ENCODE measurements at regions not wholly inside any gene's neighbourhood (a gene's known extent, or its start where the extent isn't known, plus 50 kb on each side); places are given as distances from the start of the nearest gene placed in this dataset.
A peak's percentile ranks its signal among the peaks of the same experiment; 100 is the strongest.

DNA sequence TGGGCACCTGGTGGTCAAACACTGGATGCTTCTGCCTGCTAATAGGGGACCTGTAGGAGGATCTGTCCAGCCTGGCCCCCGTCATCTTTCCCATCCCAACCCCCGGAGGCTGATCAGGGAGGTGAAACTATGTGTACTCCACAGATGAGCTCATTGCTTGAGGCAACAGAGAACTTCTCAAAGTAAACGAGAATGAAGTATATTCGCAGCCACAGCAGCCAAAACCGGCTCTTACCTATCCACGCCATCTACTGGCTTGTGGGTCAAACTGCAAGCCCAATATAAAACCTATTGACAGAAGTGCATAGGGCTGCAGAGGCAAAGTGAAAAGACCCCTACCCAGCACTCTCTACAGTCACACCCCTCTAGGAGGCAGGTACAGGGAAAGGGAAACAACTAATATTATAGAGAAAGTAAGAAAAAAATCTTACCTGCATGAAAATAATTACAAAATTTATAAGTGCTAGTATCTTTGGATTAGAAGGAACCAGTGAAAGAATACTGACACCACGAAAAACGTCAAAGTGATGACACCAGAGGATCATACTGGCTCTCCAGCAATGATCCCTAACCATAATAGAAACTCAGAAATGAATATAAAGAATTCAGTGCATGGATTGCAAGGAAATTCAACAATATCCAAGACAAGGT, 973.5 kb downstream of the ANKRD7 start:
- Histone ChIP-seq H2AFZ (ENCODE audit: low read depth, low read length) (no peak overlapping the region), H3K9me3 (ENCODE audit: insufficient read depth, low read depth, low read length) (no peaks in the 10 kb centered on the region), H3K79me2 (ENCODE audit: insufficient read depth, low read length) (no peaks in the 10 kb centered on the region), H3K36me3 (ENCODE audit: insufficient read depth, low read length) (no peaks in the 10 kb centered on the region), H3K4me2 (ENCODE audit: low read length) (no peak overlapping the region), H3K27ac (ENCODE audit: low read depth, low read length) (no peak overlapping the region), H3K4me3 (ENCODE audit: insufficient read depth, low read depth, low read length) (no peak overlapping the region), H4K20me1 (ENCODE audit: insufficient read depth, low read length) (no peaks in the 10 kb centered on the region), H3K9ac (ENCODE audit: low read length) (no peak overlapping the region), H3K27me3 (ENCODE audit: insufficient read depth, low read length) (no peaks in the 10 kb centered on the region), H3K4me1 (ENCODE audit: insufficient read depth, low read length) (no peaks in the 10 kb centered on the region)
- Mint-ChIP-seq H3K9me3 (ENCODE audit: unreplicated experiment) (no peaks in the 10 kb centered on the region), H3K27me3 (ENCODE audit: low read depth, unreplicated experiment) (no peaks in the 10 kb centered on the region), H3K36me3 (ENCODE audit: low read depth, unreplicated experiment) (no peaks in the 10 kb centered on the region), H3K27ac (ENCODE audit: unreplicated experiment) (no peak overlapping the region), H3K4me3 (ENCODE audit: unreplicated experiment) (no peak overlapping the region), H3K4me1 (ENCODE audit: low read depth, unreplicated experiment) (peaks cover 5% of the 10 kb centered on the region)
- TF ChIP-seq, protein P1, sequence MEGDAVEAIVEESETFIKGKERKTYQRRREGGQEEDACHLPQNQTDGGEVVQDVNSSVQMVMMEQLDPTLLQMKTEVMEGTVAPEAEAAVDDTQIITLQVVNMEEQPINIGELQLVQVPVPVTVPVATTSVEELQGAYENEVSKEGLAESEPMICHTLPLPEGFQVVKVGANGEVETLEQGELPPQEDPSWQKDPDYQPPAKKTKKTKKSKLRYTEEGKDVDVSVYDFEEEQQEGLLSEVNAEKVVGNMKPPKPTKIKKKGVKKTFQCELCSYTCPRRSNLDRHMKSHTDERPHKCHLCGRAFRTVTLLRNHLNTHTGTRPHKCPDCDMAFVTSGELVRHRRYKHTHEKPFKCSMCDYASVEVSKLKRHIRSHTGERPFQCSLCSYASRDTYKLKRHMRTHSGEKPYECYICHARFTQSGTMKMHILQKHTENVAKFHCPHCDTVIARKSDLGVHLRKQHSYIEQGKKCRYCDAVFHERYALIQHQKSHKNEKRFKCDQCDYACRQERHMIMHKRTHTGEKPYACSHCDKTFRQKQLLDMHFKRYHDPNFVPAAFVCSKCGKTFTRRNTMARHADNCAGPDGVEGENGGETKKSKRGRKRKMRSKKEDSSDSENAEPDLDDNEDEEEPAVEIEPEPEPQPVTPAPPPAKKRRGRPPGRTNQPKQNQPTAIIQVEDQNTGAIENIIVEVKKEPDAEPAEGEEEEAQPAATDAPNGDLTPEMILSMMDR (IDR thresholded peaks at IDR 0.05; ENCODE audit: insufficient read depth, low read depth, low read length), result peak; percentile 80
- no peak for TF ChIP-seq EZH2 (IDR thresholded peaks at IDR 0.05; ENCODE audit: insufficient read depth, low read length)
- FAIRE-seq (no peak), DNase-seq (ENCODE audit: low read depth) (peak; percentile 25)

DNA sequence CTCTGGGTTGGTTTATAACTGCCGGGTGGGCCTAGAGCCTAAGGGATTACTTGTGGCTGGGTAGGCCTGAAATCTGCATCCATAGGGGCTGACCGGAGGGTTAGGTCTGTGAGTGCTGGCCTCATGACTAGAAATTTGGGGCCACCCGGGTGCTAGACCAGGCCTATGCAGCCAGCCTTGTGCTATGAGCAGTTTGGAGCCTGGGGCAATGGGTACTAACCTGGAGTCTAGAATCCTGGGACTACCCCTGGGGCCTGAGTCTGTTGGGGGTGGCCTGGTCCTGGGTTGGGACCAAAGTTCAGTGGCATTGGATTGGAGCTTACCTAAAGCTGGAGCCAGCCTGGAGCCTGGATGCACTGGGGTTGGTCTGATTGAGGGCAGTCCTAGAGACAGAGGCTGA, 995.2 kb downstream of the ANKRD7 start:
- FAIRE-seq, result no peak
- Mint-ChIP-seq H3K27ac (ENCODE audit: unreplicated experiment) (no peak overlapping the region), H3K36me3 (ENCODE audit: low read depth, unreplicated experiment) (no peaks in the 10 kb centered on the region), H3K27me3 (ENCODE audit: low read depth, unreplicated experiment) (no peaks in the 10 kb centered on the region), H3K4me3 (ENCODE audit: unreplicated experiment) (no peak overlapping the region), H3K9me3 (ENCODE audit: unreplicated experiment) (no peaks in the 10 kb centered on the region), H3K4me1 (ENCODE audit: low read depth, unreplicated experiment) (no peaks in the 10 kb centered on the region)
- Histone ChIP-seq H2AFZ (ENCODE audit: low read depth, low read length) (no peak overlapping the region), H4K20me1 (ENCODE audit: insufficient read depth, low read length) (no peaks in the 10 kb centered on the region), H3K9me3 (ENCODE audit: insufficient read depth, low read depth, low read length) (peaks cover 5% of the 10 kb centered on the region), H3K9ac (ENCODE audit: low read length) (no peak overlapping the region), H3K36me3 (ENCODE audit: insufficient read depth, low read length) (no peaks in the 10 kb centered on the region), H3K4me1 (ENCODE audit: insufficient read depth, low read length) (no peaks in the 10 kb centered on the region), H3K79me2 (ENCODE audit: insufficient read depth, low read length) (no peaks in the 10 kb centered on the region), H3K4me2 (ENCODE audit: low read length) (no peak overlapping the region), H3K27ac (ENCODE audit: low read depth, low read length) (no peak overlapping the region), H3K27me3 (ENCODE audit: insufficient read depth, low read length) (no peaks in the 10 kb centered on the region), H3K4me3 (ENCODE audit: insufficient read depth, low read depth, low read length) (no peak overlapping the region)
- TF ChIP-seq EZH2 (IDR thresholded peaks at IDR 0.05; ENCODE audit: insufficient read depth, low read length), result no peak
- TF ChIP-seq, protein P1 (IDR thresholded peaks at IDR 0.05; ENCODE audit: insufficient read depth, low read depth, low read length), result no peak
- no peak for DNase-seq (ENCODE audit: low read depth)

DNA sequence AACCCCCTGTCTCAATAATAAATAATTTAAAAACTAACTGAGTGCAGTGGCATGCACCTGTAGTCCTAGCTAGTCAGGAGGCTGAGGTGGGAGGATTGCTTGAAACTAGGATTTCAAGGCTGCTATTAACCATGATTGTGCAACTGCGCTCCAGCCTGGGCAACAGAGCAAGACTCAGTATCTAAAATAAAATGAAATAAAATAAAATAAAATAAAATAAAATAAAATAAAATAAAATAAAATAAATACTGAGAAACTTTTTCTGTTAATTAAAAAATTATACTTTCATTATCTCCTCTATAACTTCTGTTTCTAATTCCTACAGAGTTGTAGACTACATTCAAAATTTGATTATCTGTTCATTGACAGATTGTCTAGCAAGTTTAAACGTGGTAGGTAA, 999.4 kb downstream of the ANKRD7 start:
- no peak for FAIRE-seq
- TF ChIP-seq, protein P1 (IDR thresholded peaks at IDR 0.05; ENCODE audit: insufficient read depth, low read depth, low read length), result no peak
- no peak for TF ChIP-seq EZH2 (IDR thresholded peaks at IDR 0.05; ENCODE audit: insufficient read depth, low read length)

More for the DNA sequence above, 999.4 kb downstream of the ANKRD7 start:
- H3K4me3 ChIP-seq (ENCODE audit: insufficient read depth, low read depth, low read length), result no peak overlapping the region
- H3K4me3 Mint-ChIP-seq (ENCODE audit: unreplicated experiment), result no peak overlapping the region
- no peak overlapping the region for H3K9ac ChIP-seq (ENCODE audit: low read length)
- no peak for DNase-seq (ENCODE audit: low read depth)
- no peaks in the 10 kb centered on the region for H3K27me3 ChIP-seq (ENCODE audit: insufficient read depth, low read length)
- H2AFZ ChIP-seq (ENCODE audit: low read depth, low read length), result no peak overlapping the region
- H3K36me3 Mint-ChIP-seq (ENCODE audit: low read depth, unreplicated experiment), result no peaks in the 10 kb centered on the region
- no peak overlapping the region for H3K4me2 ChIP-seq (ENCODE audit: low read length)
- no peaks in the 10 kb centered on the region for H3K4me1 Mint-ChIP-seq (ENCODE audit: low read depth, unreplicated experiment)
- no peaks in the 10 kb centered on the region for H3K79me2 ChIP-seq (ENCODE audit: insufficient read depth, low read length)
- H3K4me1 ChIP-seq (ENCODE audit: insufficient read depth, low read length), result no peaks in the 10 kb centered on the region
- H3K9me3 Mint-ChIP-seq (ENCODE audit: unreplicated experiment), result no peaks in the 10 kb centered on the region
- no peaks in the 10 kb centered on the region for H4K20me1 ChIP-seq (ENCODE audit: insufficient read depth, low read length)
- H3K36me3 ChIP-seq (ENCODE audit: insufficient read depth, low read length), result no peaks in the 10 kb centered on the region
- no peaks in the 10 kb centered on the region for H3K27me3 Mint-ChIP-seq (ENCODE audit: low read depth, unreplicated experiment)
- peaks cover 3% of the 10 kb centered on the region for H3K9me3 ChIP-seq (ENCODE audit: insufficient read depth, low read depth, low read length)
- no peak overlapping the region for H3K27ac ChIP-seq (ENCODE audit: low read depth, low read length)
- H3K27ac Mint-ChIP-seq (ENCODE audit: unreplicated experiment), result no peak overlapping the region

Measured in astrocyte (in vitro differentiated cells and primary cell).